Urinary bladder (tissue), 3 donors: ENCODE measurements at regions not wholly inside any gene's neighbourhood (a gene's known extent, or its start where the extent isn't known, plus 50 kb on each side); places are given as distances from the start of the nearest gene placed in this dataset.

Source experiments
- DNase-seq: peaks from one replicate; pipeline ENCODE4 v3.0.0-alpha.2; 2015; ENCODE audit errors: extremely low spot score
- H3K27ac ChIP-seq: one replicate; pipeline ENCODE4 v1.5.1; 2013; ENCODE audit warnings: low read depth, mild to moderate bottlenecking, moderate library complexity
- H3K36me3 ChIP-seq: one replicate; pipeline ENCODE4 v1.6.1; 2013; ENCODE audit warnings: mild to moderate bottlenecking, moderate library complexity; ENCODE audit not compliant: insufficient read depth
- H3K4me1 ChIP-seq: one replicate; pipeline ENCODE4 v1.6.1; 2013; ENCODE audit warnings: mild to moderate bottlenecking, moderate library complexity; ENCODE audit not compliant: insufficient read depth
- H3K4me3 ChIP-seq: one replicate; pipeline ENCODE4 v1.5.1; 2013; ENCODE audit warnings: low read depth, low read length
- WGBS: extraction: QIAGEN DNeasy Blood & Tissue Kit; methylation state at CpG from one replicate; pipeline ENCODE4 v1.1.7; 2013; 5-methylcytosine and 5-hydroxymethylcytosine counted together
- donor health status: healthy with polysubstance abuse.
- donor health status: healthy.

DNA sequence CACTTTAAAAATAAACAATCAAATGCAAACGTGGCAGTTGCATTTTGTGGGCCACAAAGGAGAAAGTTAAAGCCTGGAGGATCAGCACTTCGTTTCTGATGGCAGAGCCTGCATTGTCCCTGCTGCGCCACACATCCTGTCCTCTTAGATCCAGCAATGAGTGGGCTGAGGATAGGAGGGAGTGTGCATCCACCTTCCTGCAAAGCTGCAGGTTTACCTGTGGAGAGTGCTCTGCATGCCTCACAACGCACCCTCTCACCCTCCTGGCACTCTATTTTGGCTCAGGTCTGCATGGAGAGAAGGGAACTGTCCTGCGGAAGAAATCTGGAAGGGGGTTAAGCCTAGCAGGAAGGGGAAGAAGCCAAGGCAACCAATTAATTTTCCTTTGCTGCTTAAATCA is 212.2 kb upstream of the SLC24A2 start:
- WGBS: 70% methylated on average over 5 of the region's 5 CpGs
- no peak overlapping the region for H3K27ac ChIP-seq
- H3K4me1 ChIP-seq: no peaks in the 10 kb centered on the region
- H3K36me3 ChIP-seq: no peaks in the 10 kb centered on the region
- no peak overlapping the region for H3K4me3 ChIP-seq
- DNase-seq: no peak

DNA sequence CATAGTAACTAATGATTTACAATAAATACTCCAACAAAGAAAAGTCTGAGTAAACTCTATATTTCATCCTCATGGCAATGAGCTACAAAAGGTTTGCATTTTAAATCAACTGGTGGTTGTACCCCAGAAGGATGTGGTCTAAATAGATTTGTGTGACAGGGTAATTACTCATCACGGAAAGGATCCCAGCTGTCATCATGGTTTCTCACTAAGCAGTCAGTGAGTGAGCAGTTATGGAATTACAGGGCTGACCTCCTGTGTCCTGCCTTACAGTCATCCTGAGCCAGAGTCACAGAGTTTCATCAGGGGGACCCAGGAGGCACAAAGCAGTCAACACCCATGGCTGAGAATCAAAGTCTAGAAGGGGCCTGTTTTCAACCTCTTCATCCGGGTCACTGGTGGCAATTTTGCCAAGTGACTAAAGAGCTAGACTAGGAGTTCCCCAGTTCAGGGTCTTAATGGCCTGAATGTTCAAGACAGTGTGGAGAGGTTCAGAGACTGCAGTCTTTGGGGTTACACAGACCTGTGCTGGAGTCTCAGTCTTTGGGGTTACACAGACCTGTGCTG is 210.7 kb upstream of the SLC24A2 start:
- Histone ChIP-seq H3K27ac (no peak overlapping the region), H3K36me3 (no peaks in the 10 kb centered on the region), H3K4me1 (no peaks in the 10 kb centered on the region), H3K4me3 (no peak overlapping the region)
- WGBS: 76% methylated on average over 2 of the region's 2 CpGs
- DNase-seq: no peak

DNA sequence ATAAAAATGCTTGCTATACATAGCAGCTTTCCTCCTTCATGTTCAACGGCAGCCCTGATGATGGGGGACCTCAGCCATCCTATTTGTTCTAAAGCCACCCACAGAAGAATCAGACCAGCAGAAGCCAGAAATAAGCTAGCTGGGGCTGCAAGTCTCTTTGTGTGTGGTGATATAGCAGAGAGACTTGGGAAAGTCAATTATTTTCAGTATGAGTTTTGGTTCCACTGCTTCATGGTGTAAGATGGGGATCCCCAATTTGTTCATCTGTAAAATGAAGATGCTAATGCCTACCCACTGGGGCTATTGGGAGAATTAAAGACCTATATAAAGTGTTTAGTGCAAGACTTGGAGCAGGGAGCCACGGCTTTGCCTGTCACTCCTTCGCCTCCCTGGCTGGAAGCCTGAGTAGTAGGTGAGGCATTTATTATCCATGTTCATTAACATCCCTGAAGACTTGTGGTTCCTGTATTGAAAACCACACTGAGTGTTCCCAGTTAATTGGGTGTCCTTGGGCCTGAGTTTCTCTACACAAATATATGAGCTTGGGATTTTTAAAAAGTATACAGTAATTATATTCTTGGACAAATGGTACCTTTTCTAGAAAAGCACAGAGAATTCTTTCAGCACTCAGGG is 210.1 kb upstream of the SLC24A2 start:
- Histone ChIP-seq H3K4me3 (no peak overlapping the region), H3K36me3 (no peaks in the 10 kb centered on the region), H3K27ac (no peak overlapping the region), H3K4me1 (no peaks in the 10 kb centered on the region)
- WGBS: 71% methylated on average over 3 of the region's 3 CpGs
- no peak for DNase-seq

DNA sequence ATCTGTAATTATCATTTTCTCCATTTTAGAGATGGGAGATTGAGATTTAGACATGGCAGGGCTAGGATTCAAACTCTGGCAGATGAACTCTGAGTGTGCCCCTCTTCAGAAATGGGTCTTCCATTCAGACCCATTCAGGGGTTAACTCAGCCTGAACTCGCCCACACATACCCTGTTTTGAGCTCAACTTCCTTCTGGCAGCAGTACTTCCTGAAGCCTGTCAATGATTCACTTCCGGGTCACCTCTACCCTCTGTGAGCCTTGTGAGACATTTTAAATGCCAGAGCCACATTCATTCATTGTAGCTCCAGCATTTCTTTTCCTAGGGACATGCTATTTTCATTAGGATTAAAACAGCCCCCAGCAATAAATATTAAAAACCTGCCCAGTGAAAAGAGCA is 209.3 kb upstream of the SLC24A2 start:
- no peaks in the 10 kb centered on the region for H3K4me1 ChIP-seq
- H3K27ac ChIP-seq: no peak overlapping the region
- no peak for DNase-seq
- H3K4me3 ChIP-seq: no peak overlapping the region
- no peaks in the 10 kb centered on the region for H3K36me3 ChIP-seq
- WGBS: 75% methylated on average over 2 of the region's 2 CpGs

DNA sequence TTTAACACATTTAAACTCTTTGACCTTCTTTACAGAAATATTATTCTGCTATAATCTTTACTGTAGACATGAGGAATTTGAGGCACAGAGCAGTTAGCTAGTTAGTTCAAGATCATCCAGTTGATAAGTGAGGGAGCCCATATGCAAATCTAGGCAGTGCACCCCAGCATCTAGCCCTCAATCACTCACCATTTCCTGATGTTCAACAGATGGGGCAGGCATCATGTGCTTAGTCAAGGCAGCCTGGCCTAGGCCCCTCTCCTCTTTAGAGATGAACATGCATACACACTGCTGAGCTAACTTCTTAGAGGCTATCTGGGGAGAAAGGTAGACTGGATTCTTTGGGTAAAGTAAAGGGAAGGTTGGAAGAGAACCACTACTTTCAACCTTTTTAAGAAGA is 206.8 kb upstream of the SLC24A2 start:
- H3K4me3 ChIP-seq: no peak overlapping the region
- DNase-seq: no peak
- no peaks in the 10 kb centered on the region for H3K4me1 ChIP-seq
- H3K36me3 ChIP-seq: no peaks in the 10 kb centered on the region
- H3K27ac ChIP-seq: no peak overlapping the region

DNA sequence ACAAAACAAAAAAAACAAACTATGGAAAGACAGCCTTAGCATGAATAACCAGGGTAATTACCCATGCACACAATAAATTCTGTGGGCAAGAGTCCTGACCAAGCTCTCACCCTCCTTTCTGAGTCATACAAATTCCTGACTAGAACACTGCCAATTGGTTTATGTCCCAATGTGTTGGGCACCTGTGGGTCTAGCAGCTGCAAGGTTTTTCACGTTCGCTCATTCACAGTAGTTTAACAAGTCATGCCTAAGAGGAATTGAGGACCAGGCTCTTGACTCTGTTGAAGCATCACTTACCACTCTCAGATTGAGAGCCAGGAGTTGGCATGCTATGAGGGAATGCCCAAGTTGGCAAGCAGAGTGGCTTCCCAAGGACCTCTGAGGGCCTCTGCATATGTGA is 205.5 kb upstream of the SLC24A2 start:
- no peaks in the 10 kb centered on the region for H3K4me1 ChIP-seq
- no peak for DNase-seq
- no peak overlapping the region for H3K27ac ChIP-seq
- 89% methylated on average over 2 of the region's 2 CpGs for WGBS
- H3K36me3 ChIP-seq: no peaks in the 10 kb centered on the region
- H3K4me3 ChIP-seq: no peak overlapping the region

DNA sequence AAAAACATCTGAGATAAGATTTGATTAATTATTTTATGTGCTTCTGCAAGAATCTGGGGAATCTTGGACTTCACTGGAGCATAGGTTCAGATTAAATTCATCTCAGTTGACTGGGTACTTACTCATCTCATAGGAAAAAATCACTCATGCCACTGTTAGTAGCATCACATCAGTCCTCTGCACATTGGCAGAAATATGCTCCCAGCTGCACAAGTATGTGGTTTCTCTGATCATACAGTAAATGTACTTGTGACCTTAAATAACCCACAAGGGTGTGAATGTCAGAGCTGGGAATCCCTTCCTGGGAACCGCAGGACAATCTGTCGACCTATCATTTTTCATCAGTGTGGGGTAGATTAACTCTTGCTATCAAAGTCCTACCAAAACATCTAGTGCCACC is 203.7 kb upstream of the SLC24A2 start:
- no peak for DNase-seq
- no peak overlapping the region for H3K4me3 ChIP-seq
- no peaks in the 10 kb centered on the region for H3K4me1 ChIP-seq
- WGBS: 45% methylated on average over 2 of the region's 2 CpGs
- H3K36me3 ChIP-seq: no peaks in the 10 kb centered on the region
- H3K27ac ChIP-seq: no peak overlapping the region

DNA sequence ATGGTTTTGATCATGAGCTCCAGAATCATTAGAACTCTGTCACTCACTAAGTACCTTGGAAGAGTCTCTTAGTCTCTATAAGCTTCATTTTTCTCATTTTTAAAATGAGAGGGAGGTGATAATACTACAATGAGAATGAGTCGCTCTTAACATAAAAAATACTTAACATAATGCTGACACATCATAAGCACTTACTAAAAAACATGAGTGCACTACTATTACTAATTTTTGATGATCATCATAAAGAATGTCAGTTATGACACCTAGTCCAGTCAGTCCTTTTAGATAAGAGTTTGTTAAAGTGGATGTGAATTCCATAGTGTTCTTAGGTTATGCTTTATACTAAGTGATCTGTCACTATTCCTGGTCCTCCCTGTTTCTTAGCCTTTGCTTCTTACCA is 200.4 kb upstream of the SLC24A2 start:
- no peaks in the 10 kb centered on the region for H3K4me1 ChIP-seq
- no peak overlapping the region for H3K27ac ChIP-seq
- DNase-seq: no peak
- H3K4me3 ChIP-seq: no peak overlapping the region
- 96% methylated on average over 1 of the region's 1 CpG for WGBS
- no peaks in the 10 kb centered on the region for H3K36me3 ChIP-seq

DNA sequence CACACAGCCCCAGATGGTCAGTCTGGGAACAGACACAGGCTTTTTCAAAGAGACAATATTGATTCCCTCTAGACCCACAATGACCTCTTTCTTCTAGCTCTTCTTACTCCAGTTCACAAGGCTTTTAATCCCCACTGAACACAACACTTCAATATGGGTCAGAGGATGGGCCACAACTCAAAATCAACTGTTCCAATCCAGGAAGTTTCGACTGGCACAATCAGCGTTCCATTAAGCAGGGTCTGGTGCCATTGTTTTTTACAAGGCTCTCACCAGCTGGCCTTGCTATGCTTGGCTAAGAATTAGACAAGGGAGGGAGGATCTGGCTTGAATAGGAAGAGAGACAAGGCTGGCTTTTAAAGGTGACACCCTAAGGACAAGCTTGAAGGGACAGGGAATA is 199.4 kb upstream of the SLC24A2 start:
- no peak for DNase-seq
- H3K4me1 ChIP-seq: no peaks in the 10 kb centered on the region
- H3K27ac ChIP-seq: no peak overlapping the region
- H3K36me3 ChIP-seq: no peaks in the 10 kb centered on the region
- 49% methylated on average over 2 of the region's 2 CpGs for WGBS
- H3K4me3 ChIP-seq: no peak overlapping the region

DNA sequence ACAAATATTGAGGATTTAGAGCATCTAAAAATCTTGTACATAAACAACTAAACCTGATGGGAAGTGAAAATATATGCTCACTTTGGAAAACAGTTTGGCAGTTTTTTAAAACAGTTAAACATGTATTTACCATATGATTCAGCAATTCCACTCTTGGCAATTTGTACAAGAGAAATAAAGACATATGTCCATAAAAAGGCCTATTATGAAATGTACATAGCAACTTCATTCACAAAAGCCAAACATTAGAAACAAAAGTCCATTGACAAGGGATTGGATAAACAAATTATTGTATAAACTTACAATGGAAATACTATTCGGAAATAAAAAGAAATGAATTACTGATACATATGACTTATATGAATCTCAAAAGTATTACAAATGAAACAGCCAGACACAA is 196.2 kb upstream of the SLC24A2 start:
- no peaks in the 10 kb centered on the region for H3K36me3 ChIP-seq
- DNase-seq: no peak
- no peak overlapping the region for H3K4me3 ChIP-seq
- 86% methylated on average over 1 of the region's 1 CpG for WGBS
- H3K27ac ChIP-seq: no peak overlapping the region
- no peaks in the 10 kb centered on the region for H3K4me1 ChIP-seq

DNA sequence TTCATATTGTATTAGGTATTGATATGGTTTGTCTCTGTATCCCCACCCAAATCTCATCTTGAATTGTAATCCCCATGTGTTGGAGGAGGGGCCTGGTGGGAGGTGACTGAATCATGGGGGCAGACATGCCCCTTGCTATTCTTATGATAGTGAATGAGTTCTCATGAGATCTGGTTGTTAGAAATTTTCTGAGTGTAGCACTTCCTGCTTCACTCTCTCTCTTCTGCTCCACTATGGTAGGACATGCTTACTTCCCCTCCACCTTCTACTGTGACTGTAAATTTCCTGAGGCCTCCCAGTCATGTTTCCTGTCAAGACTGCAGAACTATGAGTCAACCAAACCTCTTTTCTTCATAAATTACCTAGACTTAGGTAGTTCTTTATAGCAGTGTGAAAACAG is 187.4 kb upstream of the SLC24A2 start:
- no peak overlapping the region for H3K27ac ChIP-seq
- H3K4me1 ChIP-seq: no peaks in the 10 kb centered on the region
- H3K4me3 ChIP-seq: no peak overlapping the region
- no peaks in the 10 kb centered on the region for H3K36me3 ChIP-seq
- DNase-seq: no peak

DNA sequence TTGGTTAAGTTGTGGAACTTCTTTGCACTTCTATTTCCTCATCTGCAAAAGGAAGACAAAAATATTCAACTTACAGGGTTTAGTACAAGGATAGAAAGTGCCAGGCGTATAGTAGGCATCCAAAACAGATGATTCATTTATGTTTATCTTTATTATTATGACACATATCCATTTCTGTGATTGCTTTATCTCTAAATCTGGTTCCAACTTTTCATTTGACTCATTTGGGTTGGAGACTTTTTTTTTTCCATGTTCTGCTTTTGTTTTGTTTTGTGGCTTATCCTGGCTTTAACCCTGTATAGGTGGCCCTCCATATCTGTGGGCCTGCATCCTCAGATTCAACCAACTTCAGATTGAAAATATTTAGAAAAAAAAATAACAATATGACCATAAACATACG is 186.7 kb upstream of the SLC24A2 start:
- no peak overlapping the region for H3K27ac ChIP-seq
- H3K4me3 ChIP-seq: no peak overlapping the region
- H3K4me1 ChIP-seq: no peaks in the 10 kb centered on the region
- DNase-seq: no peak
- WGBS: 76% methylated on average over 2 of the region's 2 CpGs
- H3K36me3 ChIP-seq: no peaks in the 10 kb centered on the region

DNA sequence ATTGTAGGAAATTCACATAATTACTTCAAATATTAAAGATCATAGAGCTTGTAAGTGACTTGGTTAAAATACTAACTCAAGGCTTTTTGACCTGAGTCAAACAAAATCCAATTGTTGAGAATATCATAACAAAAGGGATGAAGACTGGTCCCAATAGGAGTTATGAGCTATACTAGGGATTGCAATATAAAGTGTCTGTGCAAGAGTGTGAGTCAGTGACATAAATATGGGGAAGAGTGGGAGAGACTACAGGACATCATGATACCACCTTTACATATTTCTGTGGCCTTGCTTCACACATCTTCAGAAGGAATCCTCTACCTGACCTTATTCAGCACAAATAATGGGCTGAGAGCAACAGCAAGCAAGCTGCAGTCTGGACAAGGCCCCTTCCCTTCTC is 180.9 kb upstream of the SLC24A2 start:
- Histone ChIP-seq H3K27ac (no peak overlapping the region), H3K4me3 (no peak overlapping the region), H3K4me1 (no peaks in the 10 kb centered on the region), H3K36me3 (no peaks in the 10 kb centered on the region)
- no peak for DNase-seq

DNA sequence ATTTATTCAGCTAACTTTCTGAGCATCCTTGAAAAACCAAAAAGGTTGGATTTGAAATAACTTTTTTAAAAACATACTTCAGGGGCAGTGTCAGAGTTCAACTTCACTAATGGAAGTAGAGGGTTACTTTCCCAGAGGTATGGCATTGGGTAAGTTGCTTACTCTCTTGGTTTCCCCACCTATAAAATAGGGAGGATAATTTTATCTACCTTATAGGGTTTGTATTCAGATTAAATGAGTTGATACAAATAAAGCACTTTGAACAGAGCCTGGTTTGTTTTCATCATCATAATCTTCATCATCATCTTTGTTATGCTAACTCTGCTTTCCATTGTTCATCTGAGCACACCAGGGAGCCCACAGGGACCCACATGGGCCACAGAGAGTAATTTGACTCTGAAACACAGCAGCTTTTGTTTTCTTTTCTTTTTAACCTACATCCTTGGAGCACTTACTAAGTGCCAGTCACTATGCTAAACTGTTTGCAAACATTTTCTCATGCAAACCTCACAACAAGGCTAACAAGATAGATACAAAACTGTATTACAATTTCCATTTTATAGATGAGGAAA is 179.1 kb upstream of the SLC24A2 start:
- Histone ChIP-seq H3K4me1 (no peaks in the 10 kb centered on the region), H3K36me3 (no peaks in the 10 kb centered on the region), H3K27ac (no peak overlapping the region), H3K4me3 (no peak overlapping the region)
- no peak for DNase-seq
